GM19463 (cell line): ENCODE measurements at regions not wholly inside any gene's neighbourhood (a gene's known extent, or its start where the extent isn't known, plus 50 kb on each side); places are given as distances from the start of the nearest gene placed in this dataset.

Source experiments
- ATAC-seq: cut with Tn5 transposase; IDR thresholded peaks from one replicate; pipeline ENCODE4 v1.9.1; 2021; ENCODE audit warnings: mild to moderate bottlenecking, moderate library complexity; ENCODE audit not compliant: unreplicated experiment

DNA sequence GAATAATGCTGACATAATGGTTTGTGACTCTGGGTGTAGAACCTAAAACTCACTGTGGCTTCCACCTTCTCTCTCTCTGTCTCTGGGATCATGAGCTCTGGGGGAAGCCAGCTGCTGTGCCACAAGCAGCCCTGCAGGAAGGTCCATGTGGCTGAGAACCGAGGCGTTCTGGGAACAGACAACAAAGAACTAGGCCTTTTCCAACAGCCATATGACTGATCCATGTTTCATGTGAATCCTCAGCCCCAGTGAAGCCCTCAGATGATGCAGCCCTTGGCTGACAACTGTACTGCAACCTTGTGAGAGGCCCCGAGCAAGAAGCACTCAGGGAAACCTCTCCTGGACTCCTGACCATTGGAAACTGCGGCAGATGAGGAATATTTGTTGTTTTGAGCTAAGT lies 56.6 kb downstream of the HLA-G start:
- no peak for ATAC-seq

DNA sequence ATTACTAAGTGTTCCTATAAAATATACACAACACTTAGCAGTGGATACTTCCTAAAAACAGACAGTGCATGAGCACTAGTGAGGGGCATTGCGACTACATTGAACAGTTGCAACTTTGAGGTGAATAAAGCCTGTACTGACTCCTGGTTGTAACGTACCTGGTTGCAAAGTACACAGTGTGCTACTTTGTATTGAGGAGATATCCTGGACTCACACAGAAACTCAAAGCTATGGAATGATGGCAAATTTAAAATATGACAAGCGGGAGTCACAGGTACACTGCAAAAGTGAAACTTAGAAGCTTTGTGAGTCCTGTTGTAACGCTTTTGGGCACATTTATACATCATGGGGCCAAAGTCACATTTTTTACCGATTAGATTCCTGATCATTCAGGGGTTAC lies 55.6 kb upstream of the HLA-A start:
- ATAC-seq, result no peak

DNA sequence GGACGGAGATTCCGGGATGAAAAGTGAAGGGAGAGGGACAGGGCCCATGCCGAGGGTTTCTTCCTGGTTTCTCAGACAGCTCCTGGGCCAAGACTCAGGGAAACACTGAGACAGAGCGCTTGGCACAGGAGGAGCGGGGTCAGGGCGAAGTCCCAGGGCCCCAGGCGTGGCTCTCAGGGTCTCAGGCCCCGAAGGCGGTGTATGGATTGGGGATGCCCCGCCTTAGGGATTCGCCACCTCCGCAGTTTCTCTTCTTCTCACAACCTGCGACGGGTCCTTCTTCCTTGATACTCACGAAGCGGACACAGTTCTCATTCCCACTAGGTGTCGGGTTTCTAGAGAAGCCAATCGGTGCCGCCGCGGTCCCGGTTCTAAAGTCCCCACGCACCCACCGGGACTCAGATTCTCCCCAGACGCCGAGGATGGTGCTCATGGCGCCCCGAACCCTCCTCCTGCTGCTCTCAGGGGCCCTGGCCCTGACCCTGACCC lies 55.0 kb upstream of the HLA-A start:
- ATAC-seq, result peak; percentile 17

DNA sequence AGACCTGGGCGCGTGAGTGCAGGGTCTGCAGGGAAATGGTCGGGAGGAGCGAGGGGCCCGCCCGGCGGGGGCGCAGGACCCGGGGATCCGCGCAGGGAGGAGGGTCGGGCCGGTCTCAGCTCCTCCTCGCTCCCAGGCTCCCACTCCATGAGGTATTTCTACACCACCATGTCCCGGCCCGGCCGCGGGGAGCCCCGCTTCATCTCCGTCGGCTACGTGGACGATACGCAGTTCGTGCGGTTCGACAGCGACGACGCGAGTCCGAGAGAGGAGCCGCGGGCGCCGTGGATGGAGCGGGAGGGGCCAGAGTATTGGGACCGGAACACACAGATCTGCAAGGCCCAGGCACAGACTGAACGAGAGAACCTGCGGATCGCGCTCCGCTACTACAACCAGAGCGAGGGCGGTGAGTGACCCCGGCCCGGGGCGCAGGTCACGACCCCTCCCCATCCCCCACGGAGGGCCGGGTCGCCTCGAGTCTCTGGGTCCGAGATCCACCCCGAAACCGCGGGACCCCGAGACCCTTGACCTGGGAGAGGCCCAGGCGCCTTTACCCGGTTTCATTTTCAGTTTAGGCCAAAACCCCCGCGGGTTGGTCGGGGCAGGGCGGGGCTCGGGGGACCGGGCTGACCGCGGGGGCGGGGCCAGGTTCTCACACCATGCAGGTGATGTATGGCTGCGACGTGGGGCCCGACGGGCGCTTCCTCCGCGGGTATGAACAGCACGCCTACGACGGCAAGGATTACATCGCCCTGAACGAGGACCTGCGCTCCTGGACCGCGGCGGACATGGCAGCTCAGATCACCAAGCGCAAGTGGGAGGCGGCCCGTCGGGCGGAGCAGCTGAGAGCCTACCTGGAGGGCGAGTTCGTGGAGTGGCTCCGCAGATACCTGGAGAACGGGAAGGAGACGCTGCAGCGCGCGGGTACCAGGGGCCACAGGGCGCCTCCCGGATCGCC lies 54.2 kb upstream of the HLA-A start:
- ATAC-seq, result peak; percentile 85
